Uterus (tissue), 3 donors: ENCODE measurements at regions not wholly inside any gene's neighbourhood (a gene's known extent, or its start where the extent isn't known, plus 50 kb on each side); places are given as distances from the start of the nearest gene placed in this dataset.
"Not testable (repeated sequence)": the region's sequence is repeated elsewhere in the genome, so short reads cannot be mapped to it uniquely, and the experiment has no call there.

Experiments used
- DNase-seq, 2 donors: peaks; one replicate each; pipeline ENCODE4 v3.0.0-alpha.2; 2019 to 2020
- H3K27ac ChIP-seq, 2 donors: fragments of 200-600 bp; sonication (generic); 1 replicate in 1 of 2; 2 replicates in 1 of 2; pipeline ENCODE4 v1.5.1; 2016 to 2018
- H3K27me3 ChIP-seq, 2 donors: fragments of 200-600 bp; sonication (generic); one replicate each; pipeline ENCODE4 v1.5.1; 2018 to 2019; ENCODE audit warnings: control low read depth in 1 of 2
- H3K36me3 ChIP-seq, 2 donors: fragments of 200-600 bp; sonication (generic); one replicate each; pipeline ENCODE4 v1.5.1; 2019; ENCODE audit warnings: control low read depth in 1 of 2
- H3K4me1 ChIP-seq, 2 donors: fragments of 200-600 bp; sonication (generic); one replicate each; pipeline ENCODE4 v1.5.1; 2018 to 2019; ENCODE audit warnings: control low read depth in 1 of 2
- H3K4me3 ChIP-seq, 2 donors: fragments of 200-600 bp; sonication (generic); 1 replicate in 1 of 2; 2 replicates in 1 of 2; pipeline ENCODE4 v1.5.1; 2018 to 2019; ENCODE audit warnings: mild to moderate bottlenecking in 1 of 2
- H3K9me3 ChIP-seq, 2 donors: fragments of 200-600 bp; sonication (generic); one replicate each; pipeline ENCODE4 v1.5.1; 2019; ENCODE audit warnings: control low read depth in 1 of 2
- POLR2A ChIP-seq, 2 donors: fragments of 450-650 bp; IDR thresholded peaks; one replicate each; pipeline ENCODE4 v1.6.1; 2016; ENCODE audit warnings: antibody characterized with exemption in 2 of 2, mild to moderate bottlenecking in 1 of 2, moderate library complexity in 1 of 2
- intact Hi-C: fragments of 100-400 bp; cut with DNase I; formaldehyde crosslinking; loops from one replicate; pipeline ENCODE4 v1.15.1; 2023; ENCODE audit warnings: low total_unique reads
- TF ChIP-seq, protein P1 (sequence below), 4 experiments: fragments of 200-600 bp in 2 of 4; fragments of 450-650 bp in 2 of 4; sonication (generic) in 2 of 4; IDR thresholded peaks; one replicate each; pipeline ENCODE4 v1.5.1; 2016 to 2019; ENCODE audit warnings: antibody characterized with exemption in 4 of 4, mild to moderate bottlenecking in 2 of 4, moderate library complexity in 1 of 4
- donor health status: DM: yes; HTN: yes; CAD: no.

DNA sequence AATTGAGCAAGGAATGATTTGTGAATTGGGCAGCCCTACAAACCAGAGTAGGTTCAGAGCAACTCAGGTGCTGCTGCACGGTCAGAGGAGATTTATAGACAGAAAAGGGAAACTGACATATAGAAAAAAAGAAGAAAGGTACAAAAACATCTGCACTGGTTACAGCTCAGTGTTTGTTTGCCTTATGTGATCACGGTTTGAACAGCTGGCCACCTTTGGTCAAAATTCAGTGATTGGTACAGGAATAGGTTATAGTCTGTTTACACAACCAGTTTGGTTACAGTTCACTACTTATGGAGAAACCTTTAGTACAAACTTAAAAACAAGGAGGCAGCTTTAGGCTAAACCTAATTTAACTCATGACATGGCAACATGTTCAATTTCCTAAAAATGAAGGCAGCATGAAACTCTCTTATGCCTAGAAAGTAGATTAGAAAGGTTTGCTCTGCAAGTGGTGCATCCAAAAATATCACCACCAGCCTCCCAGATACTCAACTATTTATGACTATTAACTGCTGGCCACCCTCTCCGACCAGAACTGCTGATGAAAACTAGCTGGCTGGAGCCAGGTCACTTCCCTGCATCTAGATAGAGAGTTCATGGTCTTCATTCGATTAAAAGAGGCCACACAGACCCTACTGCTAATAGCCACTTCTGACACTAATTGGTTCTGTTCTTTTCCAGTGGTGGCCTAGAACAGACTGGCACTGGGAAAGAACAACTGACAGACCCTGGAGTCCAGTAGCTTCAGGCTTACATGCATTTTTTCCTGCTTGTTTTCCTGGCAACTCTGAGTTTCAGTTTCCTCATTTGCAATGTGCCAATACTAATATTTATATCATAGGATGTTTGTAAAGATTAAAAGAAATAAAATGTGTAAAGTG lies 548.0 kb downstream of the CCSER2 start:
- H3K36me3 ChIP-seq = no peaks in the 10 kb centered on the region
- no peak for DNase-seq
- H3K9me3 ChIP-seq = no peaks in the 10 kb centered on the region
- H3K4me3 ChIP-seq = no peak overlapping the region
- H3K27ac ChIP-seq = no peak overlapping the region
- intact Hi-C loops = no loop called here
- no peaks in the 10 kb centered on the region for H3K4me1 ChIP-seq
- H3K27me3 ChIP-seq = no peaks in the 10 kb centered on the region
- TF ChIP-seq POLR2A (IDR thresholded peaks at IDR 0.05) = no peak
- TF ChIP-seq, protein P1, sequence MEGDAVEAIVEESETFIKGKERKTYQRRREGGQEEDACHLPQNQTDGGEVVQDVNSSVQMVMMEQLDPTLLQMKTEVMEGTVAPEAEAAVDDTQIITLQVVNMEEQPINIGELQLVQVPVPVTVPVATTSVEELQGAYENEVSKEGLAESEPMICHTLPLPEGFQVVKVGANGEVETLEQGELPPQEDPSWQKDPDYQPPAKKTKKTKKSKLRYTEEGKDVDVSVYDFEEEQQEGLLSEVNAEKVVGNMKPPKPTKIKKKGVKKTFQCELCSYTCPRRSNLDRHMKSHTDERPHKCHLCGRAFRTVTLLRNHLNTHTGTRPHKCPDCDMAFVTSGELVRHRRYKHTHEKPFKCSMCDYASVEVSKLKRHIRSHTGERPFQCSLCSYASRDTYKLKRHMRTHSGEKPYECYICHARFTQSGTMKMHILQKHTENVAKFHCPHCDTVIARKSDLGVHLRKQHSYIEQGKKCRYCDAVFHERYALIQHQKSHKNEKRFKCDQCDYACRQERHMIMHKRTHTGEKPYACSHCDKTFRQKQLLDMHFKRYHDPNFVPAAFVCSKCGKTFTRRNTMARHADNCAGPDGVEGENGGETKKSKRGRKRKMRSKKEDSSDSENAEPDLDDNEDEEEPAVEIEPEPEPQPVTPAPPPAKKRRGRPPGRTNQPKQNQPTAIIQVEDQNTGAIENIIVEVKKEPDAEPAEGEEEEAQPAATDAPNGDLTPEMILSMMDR (IDR thresholded peaks at IDR 0.05) = no peak

DNA sequence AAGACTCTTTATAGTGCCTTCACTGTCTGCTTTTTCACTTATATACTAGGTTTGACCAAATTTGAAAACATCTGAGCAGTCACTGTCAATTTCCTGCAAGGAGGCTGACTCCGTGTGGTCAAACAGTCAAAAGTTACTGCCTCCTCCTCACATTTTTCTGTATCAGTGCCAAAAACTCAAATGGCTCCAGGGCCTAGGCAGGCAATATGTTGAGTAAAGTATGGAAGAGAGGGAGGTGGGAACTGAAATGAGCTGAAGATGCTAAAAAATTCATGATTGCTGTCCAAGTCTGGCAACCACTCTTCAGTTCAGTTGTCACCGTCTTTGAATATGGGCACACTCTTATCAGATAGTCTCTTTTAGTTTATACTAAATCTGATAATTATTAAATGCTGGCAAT lies 551.6 kb downstream of the CCSER2 start:
- intact Hi-C loops = no loop called here
- Histone ChIP-seq H3K4me1 (no peaks in the 10 kb centered on the region), H3K9me3 (no peaks in the 10 kb centered on the region), H3K36me3 (no peaks in the 10 kb centered on the region), H3K4me3 (no peak overlapping the region), H3K27me3 (no peaks in the 10 kb centered on the region), H3K27ac (no peak overlapping the region)
- DNase-seq = no peak
- TF ChIP-seq POLR2A (IDR thresholded peaks at IDR 0.05) = no peak
- TF ChIP-seq, protein P1 (IDR thresholded peaks at IDR 0.05) = no peak

DNA sequence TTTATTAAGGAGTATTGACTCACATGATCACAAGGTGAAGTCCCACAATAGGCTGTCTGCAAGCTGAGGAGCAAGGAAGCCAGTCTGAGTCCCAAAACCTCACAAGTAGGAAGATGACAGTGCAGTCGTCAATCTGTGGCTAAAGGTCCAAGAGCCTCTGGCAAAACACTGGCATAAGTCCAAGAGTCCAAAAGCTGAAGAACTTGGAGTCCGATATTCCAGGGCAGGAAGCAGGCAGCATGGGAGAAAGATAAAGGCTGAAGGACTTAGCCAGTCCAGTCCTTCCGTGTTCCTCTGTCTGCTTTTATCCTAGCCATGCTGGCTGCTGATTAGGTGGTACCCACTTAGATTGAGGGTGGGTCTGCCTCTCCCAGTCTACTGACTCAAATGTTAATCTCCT lies 553.3 kb downstream of the CCSER2 start:
- H3K27me3 ChIP-seq, H3K9me3 ChIP-seq, intact Hi-C loops, H3K4me3 ChIP-seq, H3K27ac ChIP-seq, DNase-seq, H3K4me1 ChIP-seq, H3K36me3 ChIP-seq: not testable (repeated sequence)

DNA sequence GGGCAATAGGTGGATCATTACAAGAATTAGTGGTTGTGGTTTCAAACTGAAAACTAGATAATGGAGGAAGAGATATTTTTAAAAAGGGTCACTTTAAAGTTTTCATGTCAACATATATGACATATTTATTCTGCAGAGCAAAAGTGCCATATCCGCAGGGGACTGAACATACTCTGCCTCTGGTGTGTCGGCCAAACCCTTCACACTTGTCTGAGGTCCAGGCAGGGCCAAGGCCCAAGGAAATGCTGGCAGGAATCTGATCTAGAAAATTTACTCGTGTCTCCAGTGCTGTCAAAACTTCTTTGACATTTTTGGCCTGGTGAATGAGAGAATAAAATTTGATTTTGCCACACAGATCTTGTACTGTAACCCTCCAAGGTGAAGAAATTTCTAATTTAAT lies 562.3 kb downstream of the CCSER2 start:
- intact Hi-C loops = no loop called here
- H3K4me1 ChIP-seq = no peaks in the 10 kb centered on the region
- no peak overlapping the region for H3K4me3 ChIP-seq
- no peaks in the 10 kb centered on the region for H3K9me3 ChIP-seq
- TF ChIP-seq POLR2A (IDR thresholded peaks at IDR 0.05) = no peak
- TF ChIP-seq, protein P1 (IDR thresholded peaks at IDR 0.05) = no peak
- no peak overlapping the region for H3K27ac ChIP-seq
- no peaks in the 10 kb centered on the region for H3K27me3 ChIP-seq
- H3K36me3 ChIP-seq = no peaks in the 10 kb centered on the region
- no peak for DNase-seq

DNA sequence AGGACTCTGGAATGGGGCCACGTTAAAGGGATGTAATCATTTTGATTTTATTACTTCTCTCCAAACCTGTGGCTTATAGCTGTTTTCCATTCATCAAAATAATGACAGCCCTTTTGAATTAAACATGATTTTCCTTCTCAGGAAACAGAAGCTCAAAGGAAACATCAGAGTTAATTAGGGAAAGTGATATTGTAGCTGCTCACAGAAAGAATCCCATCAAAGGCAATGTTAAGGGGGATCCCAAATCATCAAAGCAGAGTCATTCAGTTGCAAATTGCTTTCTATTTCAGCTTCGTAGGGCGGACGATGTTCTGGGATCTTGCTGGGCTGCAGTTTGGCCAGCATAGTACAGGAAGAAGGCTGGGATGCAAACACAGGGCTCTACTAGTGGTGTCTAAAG lies 563.2 kb downstream of the CCSER2 start:
- H3K9me3 ChIP-seq = no peaks in the 10 kb centered on the region
- intact Hi-C loops = no loop called here
- no peak for DNase-seq
- no peaks in the 10 kb centered on the region for H3K4me1 ChIP-seq
- no peak overlapping the region for H3K27ac ChIP-seq
- no peaks in the 10 kb centered on the region for H3K36me3 ChIP-seq
- H3K27me3 ChIP-seq = no peaks in the 10 kb centered on the region
- H3K4me3 ChIP-seq = no peak overlapping the region
- TF ChIP-seq POLR2A (IDR thresholded peaks at IDR 0.05) = no peak
- TF ChIP-seq, protein P1 (IDR thresholded peaks at IDR 0.05) = no peak
